GM21390 (cell line): ENCODE measurements at regions not wholly inside any gene's neighbourhood (a gene's known extent, or its start where the extent isn't known, plus 50 kb on each side); places are given as distances from the start of the nearest gene placed in this dataset.

Experiments
- ATAC-seq: cut with Tn5 transposase; IDR thresholded peaks from one replicate; pipeline ENCODE4 v1.9.1; 2021; ENCODE audit not compliant: unreplicated experiment

GRCh38 chr2:7281231-7282201 lies 364.3 kb downstream of the RNF144A start:
- ATAC-seq = peak; percentile 72

- ATAC-seq = no peak
Measured at GRCh38 chr2:7286120-7286519, 368.9 kb downstream of the RNF144A start.

- ATAC-seq = no peak
Measured at GRCh38 chr2:7288484-7288883, 371.3 kb downstream of the RNF144A start.

- ATAC-seq = no peak
Measured at GRCh38 chr2:7289697-7290096, 372.5 kb downstream of the RNF144A start.

- no peak for ATAC-seq
Measured at GRCh38 chr2:7292154-7292691, 375.0 kb downstream of the RNF144A start.

GRCh38 chr2:7309582-7309981 lies 392.4 kb downstream of the RNF144A start:
- no peak for ATAC-seq

GRCh38 chr2:7324706-7325105 lies 407.5 kb downstream of the RNF144A start:
- ATAC-seq = no peak

GRCh38 chr2:7325186-7325585 lies 408.0 kb downstream of the RNF144A start:
- ATAC-seq = no peak

GRCh38 chr2:7329465-7329864 lies 412.3 kb downstream of the RNF144A start:
- no peak for ATAC-seq

- no peak for ATAC-seq
Measured at GRCh38 chr2:7333189-7333765, 416.1 kb downstream of the RNF144A start.

- no peak for ATAC-seq
Measured at GRCh38 chr2:7333960-7334493, 416.8 kb downstream of the RNF144A start.

GRCh38 chr2:7338961-7339360 lies 421.7 kb downstream of the RNF144A start:
- no peak for ATAC-seq

- no peak for ATAC-seq
Measured at GRCh38 chr2:7346336-7346735, 429.1 kb downstream of the RNF144A start.

GRCh38 chr2:7348761-7349160 lies 431.5 kb downstream of the RNF144A start:
- peak; percentile 94 for ATAC-seq

- no peak for ATAC-seq
Measured at GRCh38 chr2:7352191-7352590, 435.0 kb downstream of the RNF144A start.

GRCh38 chr2:7353571-7353970 lies 436.4 kb downstream of the RNF144A start:
- no peak for ATAC-seq

- no peak for ATAC-seq
Measured at GRCh38 chr2:7355781-7356180, 438.6 kb downstream of the RNF144A start.

GRCh38 chr2:7356909-7357584 lies 439.8 kb downstream of the RNF144A start:
- no peak for ATAC-seq

- ATAC-seq = no peak
Measured at GRCh38 chr2:7357993-7358392, 440.8 kb downstream of the RNF144A start.

- ATAC-seq = no peak
Measured at GRCh38 chr2:7358865-7359447, 441.7 kb downstream of the RNF144A start.

- no peak for ATAC-seq
Measured at GRCh38 chr2:7363906-7364305, 446.7 kb downstream of the RNF144A start.
